Sigmoid colon (tissue), 4 donors: ENCODE measurements at regions not wholly inside any gene's neighbourhood (a gene's known extent, or its start where the extent isn't known, plus 50 kb on each side); places are given as distances from the start of the nearest gene placed in this dataset.

ENCODE experiments used
- CTCF ChIP-seq, 4 experiments: fragments of 450-650 bp in 3 of 4; fragments of 200-600 bp in 1 of 4; IDR thresholded peaks; one replicate each; pipeline ENCODE4 v1.5.1; 2016 to 2019; ENCODE audit warnings: antibody characterized with exemption in 4 of 4, mild to moderate bottlenecking in 3 of 4, moderate library complexity in 2 of 4
- POLR2A ChIP-seq, 2 donors: fragments of 450-650 bp; IDR thresholded peaks; one replicate each; pipeline ENCODE4 v1.6.1; 2016; ENCODE audit warnings: antibody characterized with exemption in 2 of 2, mild to moderate bottlenecking in 2 of 2, moderate library complexity in 2 of 2
- POLR2AphosphoS5 ChIP-seq, 4 donors: sonication (generic); formaldehyde crosslinking; IDR thresholded peaks; one replicate each; pipeline ENCODE4 v1.6.1; 2017; ENCODE audit warnings: antibody characterized with exemption in 4 of 4

GRCh38 chr5:2259494-2260107, 376.9 kb upstream of the IRX4 start:
- TF ChIP-seq CTCF (IDR thresholded peaks at IDR 0.05) (no peak), POLR2AphosphoS5 (IDR thresholded peaks at IDR 0.05) (no peak), POLR2A (IDR thresholded peaks at IDR 0.05) (no peak)
